ENCODE measurements at regions not wholly inside any gene's neighbourhood (a gene's known extent, or its start where the extent isn't known, plus 50 kb on each side); places are given as distances from the start of the nearest gene placed in this dataset.

GRCh38 chr6:163718537-163718936 lies 304.0 kb downstream of the QKI start:
- Histone ChIP-seq H3K79me2 (ENCODE audit: insufficient read depth, low read length) (no peaks in the 10 kb centered on the region), H3K9ac (ENCODE audit: low read depth, low read length, poor library complexity, severe bottlenecking) (no peak overlapping the region), H3K4me3 (ENCODE audit: low read length, poor library complexity, severe bottlenecking) (no peak overlapping the region), H3K9me2 (replicated peaks; ENCODE audit: low read depth, low read length) (no peaks in the 10 kb centered on the region), H2AFZ (ENCODE audit: low read length) (no peak overlapping the region), H3K36me3 (ENCODE audit: insufficient read depth, low read length) (no peaks in the 10 kb centered on the region), H3K9me3 (ENCODE audit: insufficient read depth, low read depth, low read length) (peaks cover 6% of the 10 kb centered on the region; the same call in 1 of the 2 replicates), H3K27me3 (ENCODE audit: insufficient read depth, low read length, poor library complexity, severe bottlenecking) (no peaks in the 10 kb centered on the region), H3F3A (ENCODE audit: low read depth) (no peaks in the 10 kb centered on the region), H3K4me2 (ENCODE audit: low read depth, low read length, poor library complexity, severe bottlenecking) (no peak overlapping the region), H4K20me1 (ENCODE audit: insufficient read depth, low read length, poor library complexity, severe bottlenecking) (no peaks in the 10 kb centered on the region), H3K4me1 (ENCODE audit: insufficient read depth, low read length, poor library complexity, severe bottlenecking) (no peaks in the 10 kb centered on the region)
- TF ChIP-seq EZH2phosphoT487 (IDR thresholded peaks at IDR 0.05; ENCODE audit: borderline replicate concordance) (no peak), CTCF (conservative IDR thresholded peaks at IDR 0.05; ENCODE audit: low read length) (no peak)

GRCh38 chr6:163717106-163717764 lies 302.7 kb downstream of the QKI start:
- no peaks in the 10 kb centered on the region for H3K79me2 ChIP-seq (ENCODE audit: insufficient read depth, low read length)
- H2AFZ ChIP-seq (ENCODE audit: low read length), result no peak overlapping the region
- H3K4me1 ChIP-seq (ENCODE audit: insufficient read depth, low read length, poor library complexity, severe bottlenecking), result no peaks in the 10 kb centered on the region
- no peaks in the 10 kb centered on the region for H3F3A ChIP-seq (ENCODE audit: low read depth)
- H3K27me3 ChIP-seq (ENCODE audit: insufficient read depth, low read length, poor library complexity, severe bottlenecking), result no peaks in the 10 kb centered on the region
- TF ChIP-seq CTCF (conservative IDR thresholded peaks at IDR 0.05; ENCODE audit: low read length), result no peak
- TF ChIP-seq EZH2phosphoT487 (IDR thresholded peaks at IDR 0.05; ENCODE audit: borderline replicate concordance), result no peak
- H3K9ac ChIP-seq (ENCODE audit: low read depth, low read length, poor library complexity, severe bottlenecking), result no peak overlapping the region
- no peak overlapping the region for H3K4me2 ChIP-seq (ENCODE audit: low read depth, low read length, poor library complexity, severe bottlenecking)
- peaks cover 6% of the 10 kb centered on the region; the same call in 1 of the 2 replicates for H3K9me3 ChIP-seq (ENCODE audit: insufficient read depth, low read depth, low read length)
- H3K4me3 ChIP-seq (ENCODE audit: low read length, poor library complexity, severe bottlenecking), result no peak overlapping the region
- no peaks in the 10 kb centered on the region for H3K36me3 ChIP-seq (ENCODE audit: insufficient read depth, low read length)
- no peaks in the 10 kb centered on the region for H4K20me1 ChIP-seq (ENCODE audit: insufficient read depth, low read length, poor library complexity, severe bottlenecking)
- H3K9me2 ChIP-seq (replicated peaks; ENCODE audit: low read depth, low read length), result no peaks in the 10 kb centered on the region

GRCh38 chr6:163716690-163717089 lies 302.2 kb downstream of the QKI start:
- no peak overlapping the region for H3K4me2 ChIP-seq (ENCODE audit: low read depth, low read length, poor library complexity, severe bottlenecking)

More at GRCh38 chr6:163716690-163717089, 302.2 kb downstream of the QKI start:
- Histone ChIP-seq H3K9me2 (replicated peaks; ENCODE audit: low read depth, low read length) (no peaks in the 10 kb centered on the region), H3K4me3 (ENCODE audit: low read length, poor library complexity, severe bottlenecking) (no peak overlapping the region), H4K20me1 (ENCODE audit: insufficient read depth, low read length, poor library complexity, severe bottlenecking) (no peaks in the 10 kb centered on the region), H3K36me3 (ENCODE audit: insufficient read depth, low read length) (no peaks in the 10 kb centered on the region), H3K9ac (ENCODE audit: low read depth, low read length, poor library complexity, severe bottlenecking) (no peak overlapping the region), H3F3A (ENCODE audit: low read depth) (no peaks in the 10 kb centered on the region), H3K4me1 (ENCODE audit: insufficient read depth, low read length, poor library complexity, severe bottlenecking) (no peaks in the 10 kb centered on the region), H2AFZ (ENCODE audit: low read length) (no peak overlapping the region), H3K79me2 (ENCODE audit: insufficient read depth, low read length) (no peaks in the 10 kb centered on the region), H3K27me3 (ENCODE audit: insufficient read depth, low read length, poor library complexity, severe bottlenecking) (no peaks in the 10 kb centered on the region), H3K9me3 (ENCODE audit: insufficient read depth, low read depth, low read length) (peaks cover 6% of the 10 kb centered on the region; the same call in 1 of the 2 replicates)
- TF ChIP-seq EZH2phosphoT487 (IDR thresholded peaks at IDR 0.05; ENCODE audit: borderline replicate concordance) (no peak), CTCF (conservative IDR thresholded peaks at IDR 0.05; ENCODE audit: low read length) (no peak)
